ENCODE measurements at regions not wholly inside any gene's neighbourhood (a gene's known extent, or its start where the extent isn't known, plus 50 kb on each side); places are given as distances from the start of the nearest gene placed in this dataset.

- TF ChIP-seq, protein P1, sequence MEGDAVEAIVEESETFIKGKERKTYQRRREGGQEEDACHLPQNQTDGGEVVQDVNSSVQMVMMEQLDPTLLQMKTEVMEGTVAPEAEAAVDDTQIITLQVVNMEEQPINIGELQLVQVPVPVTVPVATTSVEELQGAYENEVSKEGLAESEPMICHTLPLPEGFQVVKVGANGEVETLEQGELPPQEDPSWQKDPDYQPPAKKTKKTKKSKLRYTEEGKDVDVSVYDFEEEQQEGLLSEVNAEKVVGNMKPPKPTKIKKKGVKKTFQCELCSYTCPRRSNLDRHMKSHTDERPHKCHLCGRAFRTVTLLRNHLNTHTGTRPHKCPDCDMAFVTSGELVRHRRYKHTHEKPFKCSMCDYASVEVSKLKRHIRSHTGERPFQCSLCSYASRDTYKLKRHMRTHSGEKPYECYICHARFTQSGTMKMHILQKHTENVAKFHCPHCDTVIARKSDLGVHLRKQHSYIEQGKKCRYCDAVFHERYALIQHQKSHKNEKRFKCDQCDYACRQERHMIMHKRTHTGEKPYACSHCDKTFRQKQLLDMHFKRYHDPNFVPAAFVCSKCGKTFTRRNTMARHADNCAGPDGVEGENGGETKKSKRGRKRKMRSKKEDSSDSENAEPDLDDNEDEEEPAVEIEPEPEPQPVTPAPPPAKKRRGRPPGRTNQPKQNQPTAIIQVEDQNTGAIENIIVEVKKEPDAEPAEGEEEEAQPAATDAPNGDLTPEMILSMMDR (conservative IDR thresholded peaks at IDR 0.05; ENCODE audit: low read depth, low read length), result no peak
These were observed 344.6 kb downstream of the RFC3 start (continued) for GRCh38 chr13:34162544-34162933.

- no peak overlapping the region for H3K14ac ChIP-seq (replicated peaks; ENCODE audit: low read depth, low read length)
- H2BK120ac ChIP-seq (ENCODE audit: low read depth, low read length), result no peak overlapping the region
- no peak overlapping the region for H3K4me2 ChIP-seq (ENCODE audit: low read depth, low read length)
- no CpG with 5 or more reads among the region's 6 CpGs for WGBS, 2 experiments (ENCODE audit: extremely low coverage in 2 of 2, insufficient read length in 1 of 2)
- H3K79me1 ChIP-seq (ENCODE audit: low read depth in 1 of 2, low read length in 2 of 2), result no peaks in the 10 kb centered on the region
- BruUV-seq (replicated peaks), result no TSS peak
- H4K8ac ChIP-seq (ENCODE audit: low read depth in 2 of 2, low read length in 2 of 2), result no peak overlapping the region
- intact Hi-C loops (cut with micrococcal nuclease) (loop anchor here (5.0 kb wide), 1 partner anchor 33 kb away; no protein-coding TSS in a partner anchor), dilution Hi-C loops (cut with HindIII; ENCODE audit: low sequenced_read_pairs, unreplicated experiment) (no loop called here), in situ Hi-C loops (cut with MboI; ENCODE audit: low sequenced_read_pairs) (no loop called here)
- H3K9me3 ChIP-seq (ENCODE audit: control insufficient read depth, insufficient read depth, low read length), result no peaks in the 10 kb centered on the region
- H3K9ac ChIP-seq (ENCODE audit: low read depth, low read length), result no peak overlapping the region
- H2AK9ac ChIP-seq (replicated peaks; ENCODE audit: low read depth, low read length, poor library complexity), result no peak overlapping the region
- H4K5ac ChIP-seq (ENCODE audit: low read depth, low read length), result no peak overlapping the region
- peaks cover 6% of the 10 kb centered on the region; the same call in 1 of the 2 replicates for H3K4me1 ChIP-seq (ENCODE audit: control insufficient read depth, insufficient read depth, low read length)
- no peak overlapping the region for H2BK5ac ChIP-seq (ENCODE audit: low read depth, low read length, poor library complexity, severe bottlenecking)
- H3K36me3 ChIP-seq (ENCODE audit: control insufficient read depth, insufficient read depth, low read length), result no peaks in the 10 kb centered on the region
- H2AK5ac ChIP-seq (ENCODE audit: low read depth, low read length), result no peak overlapping the region
- H2BK15ac ChIP-seq (ENCODE audit: low read depth, low read length), result no peak overlapping the region
- H2AFZ ChIP-seq (replicated peaks; ENCODE audit: low read length, poor library complexity), result no peak overlapping the region
- no peaks in the 10 kb centered on the region for H3K27me3 ChIP-seq (ENCODE audit: control insufficient read depth, insufficient read depth, low read length)
- H3K27ac ChIP-seq (ENCODE audit: insufficient read depth, low read length), result no peak overlapping the region
- no peak overlapping the region for H3K23ac ChIP-seq (ENCODE audit: low read depth, low read length)
- H3K4ac ChIP-seq (ENCODE audit: low read depth, low read length), result no peak overlapping the region
- no peak overlapping the region for H4K91ac ChIP-seq (ENCODE audit: insufficient read depth, low read depth, low read length)
- no peak overlapping the region for H2BK20ac ChIP-seq (ENCODE audit: low read depth, low read length)
- no peak overlapping the region for H3K56ac ChIP-seq (ENCODE audit: extremely low read depth, insufficient read depth, low read length)
- no peaks in the 10 kb centered on the region for H3K9me1 ChIP-seq (ENCODE audit: insufficient read depth, low read length)
- DNase-seq, result no peak
- ChIA-PET POLR2A (ENCODE audit: unreplicated experiment) (no interaction called here), CTCF (no interaction called here)
- no peak overlapping the region for H3K18ac ChIP-seq (ENCODE audit: low read depth, low read length)
- H4K20me1 ChIP-seq (ENCODE audit: insufficient read depth, low read length), result no peaks in the 10 kb centered on the region
- no peak overlapping the region for H3K4me3 ChIP-seq (ENCODE audit: insufficient read depth, low read depth, low read length)
- ATAC-seq (ENCODE audit: low read depth), result no peak
- no peak for TF ChIP-seq MXI1 (IDR thresholded peaks at IDR 0.05; ENCODE audit: borderline replicate concordance, low read depth, low read length)
- no peak for TF ChIP-seq ELK1 (IDR thresholded peaks at IDR 0.05; ENCODE audit: borderline replicate concordance, low read depth, low read length)
- no peak for TF ChIP-seq CEBPB (IDR thresholded peaks at IDR 0.05; ENCODE audit: low read depth, low read length)
- TF ChIP-seq MAFK (IDR thresholded peaks at IDR 0.05; ENCODE audit: low read depth, low read length), result no peak
- TF ChIP-seq RAD21 (IDR thresholded peaks at IDR 0.05; ENCODE audit: low read length), result no peak
- no peak for TF ChIP-seq RFX5 (IDR thresholded peaks at IDR 0.05; ENCODE audit: low read depth, low read length)
- no peak for TF ChIP-seq RCOR1 (IDR thresholded peaks at IDR 0.05; ENCODE audit: insufficient replicate concordance, low read length)
- TF ChIP-seq SMC3 (IDR thresholded peaks at IDR 0.05; ENCODE audit: low read depth, low read length), result no peak
- TF ChIP-seq POLR2A (IDR thresholded peaks at IDR 0.05; ENCODE audit: low read depth, low read length), result no peak
- no peak for TF ChIP-seq BHLHE40 (IDR thresholded peaks at IDR 0.05; ENCODE audit: low read depth, low read length)
- TF ChIP-seq USF2 (IDR thresholded peaks at IDR 0.05; ENCODE audit: low read depth, low read length), result no peak
- no peak for TF ChIP-seq FOS (IDR thresholded peaks at IDR 0.05; ENCODE audit: low read depth, low read length)
- no peak for TF ChIP-seq NFE2L2 (IDR thresholded peaks at IDR 0.05; ENCODE audit: low read depth, low read length)
- TF ChIP-seq CHD1 (IDR thresholded peaks at IDR 0.05; ENCODE audit: low read depth, low read length), result no peak
- TF ChIP-seq MAZ (IDR thresholded peaks at IDR 0.05; ENCODE audit: borderline replicate concordance, low read depth, low read length), result no peak
These were observed 346.6 kb downstream of the RFC3 start for GRCh38 chr13:34164582-34164981.

All from IMR-90 (cell line).